Activated naive CD8-positive, alpha-beta T cell treated with anti-CD3 and anti-CD28 coated beads for 36 hours (primary cell): ENCODE measurements at regions not wholly inside any gene's neighbourhood (a gene's known extent, or its start where the extent isn't known, plus 50 kb on each side); places are given as distances from the start of the nearest gene placed in this dataset.
"Not testable (repeated sequence)": the region's sequence is repeated elsewhere in the genome, so short reads cannot be mapped to it uniquely, and the experiment has no call there.

Experiments used
- DNase-seq: peaks from one replicate; pipeline ENCODE4 v3.0.0; 2021
- H3K27ac Mint-ChIP-seq: one replicate; pipeline ENCODE4 v1.8.0; 2022; ENCODE audit warnings: mild to moderate bottlenecking, moderate library complexity, mixed read lengths
- H3K27me3 Mint-ChIP-seq: one replicate; pipeline ENCODE4 v1.8.0; 2022; ENCODE audit warnings: mild to moderate bottlenecking, mixed read lengths
- H3K36me3 Mint-ChIP-seq: one replicate; pipeline ENCODE4 v1.8.0; 2021; ENCODE audit warnings: mild to moderate bottlenecking, mixed read lengths
- H3K4me1 Mint-ChIP-seq: one replicate; pipeline ENCODE4 v1.8.0; 2021; ENCODE audit warnings: mixed read lengths
- H3K4me3 Mint-ChIP-seq: one replicate; pipeline ENCODE4 v1.8.0; 2022; ENCODE audit warnings: mild to moderate bottlenecking, moderate library complexity, mixed read lengths
- H3K9me3 Mint-ChIP-seq: one replicate; pipeline ENCODE4 v1.8.0; 2022; ENCODE audit warnings: mixed read lengths

DNA sequence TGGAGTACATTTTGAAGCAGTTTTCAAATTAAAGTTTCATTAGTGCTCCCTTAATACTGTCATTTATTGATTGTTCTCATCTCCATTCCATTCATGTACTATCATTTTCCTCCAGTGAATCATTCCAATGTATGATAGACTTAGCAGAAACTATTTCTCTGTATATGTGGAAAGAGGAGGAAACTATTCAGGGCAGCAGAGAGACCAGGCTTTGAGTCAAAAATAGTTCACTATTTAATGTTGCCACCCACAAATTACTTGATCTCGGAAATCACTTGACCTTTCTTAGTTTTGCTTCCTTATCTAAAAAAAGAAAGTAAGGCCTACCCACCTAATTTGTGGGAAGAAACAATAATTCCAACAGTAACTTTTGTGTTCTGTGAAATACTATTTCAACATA lies 610.5 kb upstream of the ZNF385D start:
- H3K27me3 Mint-ChIP-seq, result no peaks in the 10 kb centered on the region
- no peaks in the 10 kb centered on the region for H3K4me1 Mint-ChIP-seq
- DNase-seq, result no peak
- H3K36me3 Mint-ChIP-seq, result no peaks in the 10 kb centered on the region
- no peaks in the 10 kb centered on the region for H3K9me3 Mint-ChIP-seq
- H3K27ac Mint-ChIP-seq, result no peak overlapping the region
- H3K4me3 Mint-ChIP-seq, result no peak overlapping the region

GRCh38 chr3:22364851-22365250 lies 613.8 kb upstream of the ZNF385D start:
- H3K9me3 Mint-ChIP-seq, result no peaks in the 10 kb centered on the region
- H3K4me3 Mint-ChIP-seq, result no peak overlapping the region
- H3K27ac Mint-ChIP-seq, result no peak overlapping the region
- H3K27me3 Mint-ChIP-seq, result no peaks in the 10 kb centered on the region
- H3K4me1 Mint-ChIP-seq, result no peaks in the 10 kb centered on the region
- H3K36me3 Mint-ChIP-seq, result no peaks in the 10 kb centered on the region
- no peak for DNase-seq

DNA sequence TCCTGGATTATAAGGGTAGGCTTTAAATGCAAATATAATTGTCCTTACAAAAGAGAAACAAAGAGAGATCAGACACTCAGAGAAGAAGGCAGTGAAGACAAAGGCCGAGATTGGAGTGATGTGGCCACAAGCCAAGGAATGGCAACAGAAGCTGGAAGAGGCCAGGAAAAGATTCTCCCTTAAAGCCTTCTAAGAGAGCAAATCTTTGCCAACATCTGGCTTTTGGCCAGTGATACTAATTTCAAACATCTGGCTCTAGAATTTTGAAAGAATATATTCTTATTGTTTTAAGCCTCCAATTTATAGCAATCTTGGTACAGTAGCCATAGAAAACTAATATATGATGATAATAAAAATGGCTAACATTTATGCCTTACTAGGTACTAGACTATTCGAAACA lies 615.8 kb upstream of the ZNF385D start:
- Mint-ChIP-seq H3K27me3 (peaks cover 12% of the 10 kb centered on the region), H3K27ac (no peak overlapping the region), H3K4me1 (peaks cover 3% of the 10 kb centered on the region), H3K9me3 (no peaks in the 10 kb centered on the region), H3K4me3 (no peak overlapping the region), H3K36me3 (no peaks in the 10 kb centered on the region)
- no peak for DNase-seq

GRCh38 chr3:22371036-22371435 lies 620.0 kb upstream of the ZNF385D start:
- no peaks in the 10 kb centered on the region for H3K9me3 Mint-ChIP-seq
- no peak for DNase-seq
- H3K27me3 Mint-ChIP-seq, result peaks cover 36% of the 10 kb centered on the region
- H3K4me3 Mint-ChIP-seq, result no peak overlapping the region
- H3K36me3 Mint-ChIP-seq, result no peaks in the 10 kb centered on the region
- H3K27ac Mint-ChIP-seq, result no peak overlapping the region
- H3K4me1 Mint-ChIP-seq, result peaks cover 3% of the 10 kb centered on the region

DNA sequence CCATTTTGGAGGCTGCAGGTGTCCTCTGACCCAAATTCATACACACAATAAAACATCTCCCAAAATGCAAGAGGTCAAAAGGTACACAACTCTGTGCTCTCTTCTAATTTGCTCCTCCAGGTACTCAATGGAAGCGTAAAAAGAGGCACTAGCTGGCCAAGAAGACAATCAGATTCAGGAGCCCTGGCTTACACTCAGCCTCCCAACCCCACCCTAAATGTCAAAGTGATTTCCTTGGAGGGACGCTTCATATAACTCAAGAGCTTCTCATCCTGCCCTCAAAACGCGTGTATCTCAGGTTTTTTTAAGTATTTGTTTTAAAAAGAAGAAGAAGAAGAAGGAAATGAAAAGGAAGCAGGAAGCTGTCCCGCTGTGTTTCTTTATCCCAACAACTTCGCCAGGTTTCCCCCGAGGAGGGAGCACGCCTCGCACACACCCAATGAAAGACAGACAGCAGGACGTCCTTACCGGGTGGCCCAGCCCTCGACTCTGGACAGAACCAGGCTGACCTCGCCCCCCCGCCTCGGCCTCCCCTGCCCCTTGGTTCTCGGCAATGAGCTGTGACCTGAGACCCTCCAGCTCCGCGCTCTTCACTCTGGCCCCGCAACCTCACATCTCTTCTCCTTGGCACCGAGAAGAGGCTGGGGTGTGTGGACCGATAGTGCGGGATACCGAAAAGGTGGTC lies 620.7 kb upstream of the ZNF385D start:
- no peak for DNase-seq
- no peak overlapping the region for H3K27ac Mint-ChIP-seq
- H3K9me3 Mint-ChIP-seq, result no peaks in the 10 kb centered on the region
- H3K4me3 Mint-ChIP-seq, result no peak overlapping the region
- peaks cover 36% of the 10 kb centered on the region for H3K27me3 Mint-ChIP-seq
- H3K4me1 Mint-ChIP-seq, result peaks cover 3% of the 10 kb centered on the region
- no peaks in the 10 kb centered on the region for H3K36me3 Mint-ChIP-seq

DNA sequence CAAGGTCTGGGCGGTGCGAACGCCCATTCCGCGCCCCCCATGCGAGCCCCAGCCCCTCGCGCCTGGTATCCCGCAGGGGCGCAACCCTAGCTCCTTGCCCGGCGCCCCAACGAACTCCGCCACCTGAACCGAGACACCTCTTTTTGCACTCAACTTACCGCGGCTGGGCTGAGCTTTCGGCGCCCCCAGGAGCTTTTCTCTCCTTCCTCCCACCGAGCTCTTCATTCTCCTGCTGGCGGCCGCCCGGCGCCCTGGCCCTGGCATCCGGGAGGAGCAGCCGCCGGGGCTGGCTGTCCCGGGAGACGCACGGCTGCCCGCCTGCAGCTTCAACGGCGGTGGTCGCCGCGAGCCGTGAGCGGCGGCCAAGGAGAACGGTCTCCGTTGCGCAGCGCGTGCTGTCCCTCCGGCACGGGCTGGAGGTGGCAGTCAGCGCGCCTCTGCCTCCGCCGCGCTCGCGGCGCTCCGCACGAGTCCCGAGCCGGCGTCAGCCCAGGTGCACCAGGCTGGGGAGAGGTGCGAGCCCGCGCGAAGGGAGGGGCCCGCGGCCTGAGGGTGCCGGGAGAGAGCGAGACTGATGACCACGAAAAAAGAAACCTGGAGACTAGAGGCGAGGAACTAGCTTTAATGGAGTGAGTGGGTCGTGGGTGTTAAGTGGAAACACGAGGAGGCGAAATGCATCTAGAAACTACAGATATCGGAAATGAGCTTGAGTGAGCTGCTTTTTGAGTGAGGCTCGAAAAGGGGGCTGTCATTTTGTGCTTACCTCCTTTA lies 621.5 kb upstream of the ZNF385D start:
- Mint-ChIP-seq H3K9me3 (no peaks in the 10 kb centered on the region), H3K27ac (no peak overlapping the region), H3K36me3 (no peaks in the 10 kb centered on the region), H3K4me3 (no peak overlapping the region), H3K27me3 (peaks cover 36% of the 10 kb centered on the region), H3K4me1 (peaks cover 3% of the 10 kb centered on the region)
- peak; percentile 4 for DNase-seq

DNA sequence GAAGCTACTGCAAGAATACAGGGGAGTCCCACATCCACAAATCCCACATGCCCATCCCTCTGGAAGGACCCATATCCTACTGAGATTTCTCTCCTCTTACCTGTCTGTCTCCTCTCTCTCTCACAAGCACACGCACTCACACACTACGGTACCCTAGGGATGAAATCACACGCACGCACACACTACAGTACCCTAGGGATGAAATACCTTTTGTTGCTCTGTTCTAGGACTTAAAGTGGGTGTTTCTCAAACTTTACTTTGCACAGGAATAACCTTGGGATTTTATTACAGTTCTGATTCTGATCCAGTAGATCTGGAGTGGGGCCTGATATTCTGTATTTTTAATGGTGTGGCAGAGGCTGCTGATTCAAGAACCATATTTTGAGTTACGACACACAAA lies 622.2 kb upstream of the ZNF385D start:
- H3K4me3 Mint-ChIP-seq, result no peak overlapping the region
- no peaks in the 10 kb centered on the region for H3K9me3 Mint-ChIP-seq
- no peaks in the 10 kb centered on the region for H3K36me3 Mint-ChIP-seq
- no peak for DNase-seq
- peaks cover 36% of the 10 kb centered on the region for H3K27me3 Mint-ChIP-seq
- H3K27ac Mint-ChIP-seq, result no peak overlapping the region
- H3K4me1 Mint-ChIP-seq, result peaks cover 3% of the 10 kb centered on the region

GRCh38 chr3:22373827-22374226 lies 622.8 kb upstream of the ZNF385D start:
- Mint-ChIP-seq H3K4me3 (no peak overlapping the region), H3K36me3 (no peaks in the 10 kb centered on the region), H3K9me3 (no peaks in the 10 kb centered on the region), H3K27me3 (peaks cover 36% of the 10 kb centered on the region), H3K4me1 (peaks cover 3% of the 10 kb centered on the region), H3K27ac (no peak overlapping the region)
- no peak for DNase-seq

DNA sequence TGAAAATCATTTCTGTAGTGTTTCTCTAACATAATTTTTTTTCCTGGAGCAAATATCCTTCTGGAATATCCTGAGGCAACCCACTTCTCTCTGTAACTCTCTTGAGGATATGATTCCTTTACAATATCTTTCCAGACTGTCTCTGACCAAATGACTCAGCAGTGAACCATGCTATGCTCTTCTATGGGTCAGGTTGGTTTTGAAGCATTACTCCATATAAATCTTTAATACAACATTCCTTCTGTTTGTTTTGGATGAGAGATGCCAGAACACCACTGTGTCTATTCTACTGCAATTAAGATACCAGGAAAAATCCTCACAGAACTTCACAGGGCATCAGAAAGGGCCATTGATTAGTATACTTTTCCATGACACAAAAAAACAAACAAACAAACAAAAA lies 626.4 kb upstream of the ZNF385D start:
- no peaks in the 10 kb centered on the region for H3K4me1 Mint-ChIP-seq
- no peak overlapping the region for H3K27ac Mint-ChIP-seq
- H3K36me3 Mint-ChIP-seq, result no peaks in the 10 kb centered on the region
- no peaks in the 10 kb centered on the region for H3K9me3 Mint-ChIP-seq
- H3K27me3 Mint-ChIP-seq, result peaks cover 18% of the 10 kb centered on the region
- no peak for DNase-seq
- no peak overlapping the region for H3K4me3 Mint-ChIP-seq

- Mint-ChIP-seq H3K4me1 (no peaks in the 10 kb centered on the region), H3K9me3 (no peaks in the 10 kb centered on the region), H3K4me3 (no peak overlapping the region), H3K27me3 (peaks cover 5% of the 10 kb centered on the region), H3K36me3 (no peaks in the 10 kb centered on the region), H3K27ac (no peak overlapping the region)
- no peak for DNase-seq
Observed at GRCh38 chr3:22378869-22379268, 627.9 kb upstream of the ZNF385D start.

- no peaks in the 10 kb centered on the region for H3K4me1 Mint-ChIP-seq
- H3K9me3 Mint-ChIP-seq, result no peaks in the 10 kb centered on the region
- H3K4me3 Mint-ChIP-seq, result no peak overlapping the region
- no peak overlapping the region for H3K27ac Mint-ChIP-seq
- H3K27me3 Mint-ChIP-seq, result no peaks in the 10 kb centered on the region
- DNase-seq, result no peak
- no peaks in the 10 kb centered on the region for H3K36me3 Mint-ChIP-seq
Observed at GRCh38 chr3:22380253-22380652, 629.2 kb upstream of the ZNF385D start.

DNA sequence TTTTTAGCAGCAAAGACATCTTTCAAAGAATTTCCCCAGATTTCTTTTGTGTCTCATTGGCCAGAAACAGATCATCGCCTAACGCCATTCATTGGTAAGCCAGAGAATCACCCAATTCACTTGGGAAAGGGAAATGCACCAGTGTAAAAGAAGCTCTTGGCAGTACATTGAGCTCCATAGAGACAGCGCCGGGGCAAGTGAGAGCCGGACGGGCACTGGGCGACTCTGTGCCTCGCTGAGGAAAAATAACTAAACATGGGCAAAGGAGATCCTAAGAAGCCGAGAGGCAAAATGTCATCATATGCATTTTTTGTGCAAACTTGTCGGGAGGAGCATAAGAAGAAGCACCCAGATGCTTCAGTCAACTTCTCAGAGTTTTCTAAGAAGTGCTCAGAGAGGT lies 630.6 kb upstream of the ZNF385D start:
- not testable (repeated sequence) for H3K4me1 Mint-ChIP-seq, H3K27me3 Mint-ChIP-seq, H3K36me3 Mint-ChIP-seq, H3K9me3 Mint-ChIP-seq
- Mint-ChIP-seq H3K4me3 (peak overlapping the region; percentile 42), H3K27ac (peak overlapping the region; percentile 25)
- peak; percentile 6 for DNase-seq

- Mint-ChIP-seq H3K27ac (no peak overlapping the region), H3K4me1 (no peaks in the 10 kb centered on the region), H3K27me3 (no peaks in the 10 kb centered on the region), H3K9me3 (no peaks in the 10 kb centered on the region), H3K4me3 (no peak overlapping the region), H3K36me3 (no peaks in the 10 kb centered on the region)
- no peak for DNase-seq
Observed at GRCh38 chr3:22383285-22383684, 632.3 kb upstream of the ZNF385D start.

DNA sequence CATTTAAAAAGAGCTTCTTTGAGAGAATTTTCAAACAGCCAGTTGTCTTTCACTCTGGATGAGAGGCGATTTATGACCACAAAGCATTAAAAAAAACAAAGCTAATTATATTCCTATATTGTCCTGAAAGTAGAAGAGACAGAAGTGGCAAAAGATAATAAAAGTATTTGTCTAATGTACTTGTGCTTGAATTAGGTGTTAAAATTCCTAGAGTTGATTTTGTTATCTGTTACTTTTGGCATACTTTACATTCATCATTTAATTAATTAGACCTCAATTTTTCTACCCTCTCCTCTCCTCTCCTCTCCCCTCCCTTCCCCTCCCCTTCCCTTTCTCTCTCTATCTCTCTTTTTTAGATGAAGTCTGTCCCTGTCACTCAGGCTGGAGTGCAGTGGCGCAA lies 635.1 kb upstream of the ZNF385D start:
- DNase-seq, result no peak
- Mint-ChIP-seq H3K36me3 (no peaks in the 10 kb centered on the region), H3K4me3 (no peak overlapping the region), H3K4me1 (no peaks in the 10 kb centered on the region), H3K27me3 (no peaks in the 10 kb centered on the region), H3K27ac (no peak overlapping the region), H3K9me3 (no peaks in the 10 kb centered on the region)

GRCh38 chr3:22392286-22392685 lies 641.3 kb upstream of the ZNF385D start:
- DNase-seq, result no peak
- Mint-ChIP-seq H3K27me3 (no peaks in the 10 kb centered on the region), H3K4me3 (no peak overlapping the region), H3K9me3 (peaks cover 3% of the 10 kb centered on the region), H3K36me3 (no peaks in the 10 kb centered on the region), H3K4me1 (no peaks in the 10 kb centered on the region), H3K27ac (no peak overlapping the region)

- no peaks in the 10 kb centered on the region for H3K4me1 Mint-ChIP-seq
- H3K27ac Mint-ChIP-seq, result no peak overlapping the region
- no peaks in the 10 kb centered on the region for H3K36me3 Mint-ChIP-seq
- no peaks in the 10 kb centered on the region for H3K27me3 Mint-ChIP-seq
- no peak for DNase-seq
- no peak overlapping the region for H3K4me3 Mint-ChIP-seq
- H3K9me3 Mint-ChIP-seq, result peaks cover 7% of the 10 kb centered on the region
Observed at GRCh38 chr3:22392859-22393258, 641.8 kb upstream of the ZNF385D start.
